ENCODE measurements at regions not wholly inside any gene's neighbourhood (a gene's known extent, or its start where the extent isn't known, plus 50 kb on each side); places are given as distances from the start of the nearest gene placed in this dataset.
A peak's percentile ranks its signal among the peaks of the same experiment; 100 is the strongest.

DNA sequence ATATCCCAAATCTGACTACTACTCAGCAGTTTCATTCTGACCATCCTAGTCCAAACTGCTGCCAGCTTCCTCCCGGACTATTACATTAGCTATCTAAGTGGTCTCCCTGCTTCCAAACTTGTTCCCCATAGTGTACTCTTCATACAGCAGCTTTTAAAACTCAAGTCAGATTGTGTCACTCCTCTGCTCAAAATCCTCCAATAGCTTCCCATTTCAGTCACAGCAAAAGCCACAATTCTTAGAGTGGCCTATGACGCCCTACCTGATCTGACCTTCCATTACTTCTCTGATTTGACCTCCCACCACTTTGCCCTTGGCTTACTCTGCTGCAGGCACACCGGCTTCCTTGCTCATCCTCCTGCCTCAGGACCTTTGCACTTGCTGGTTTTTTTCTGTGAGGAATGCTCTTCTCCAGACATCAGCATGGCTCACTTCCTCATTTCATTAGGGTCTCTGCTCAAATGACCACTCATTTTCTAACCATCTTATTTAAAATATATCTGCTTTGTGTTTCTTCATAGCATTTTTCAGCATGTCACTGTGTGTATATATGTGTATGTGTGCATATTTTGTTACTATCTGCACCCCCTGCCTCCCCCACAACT lies 111.1 kb upstream of the DTNBP1 start:
- no peak overlapping the region for H3K23ac ChIP-seq (ENCODE audit: low read length in 2 of 2)
- no peak overlapping the region for H3K9ac ChIP-seq (ENCODE audit: low read length)
- H3K4me2 ChIP-seq (ENCODE audit: low read length, poor library complexity, severe bottlenecking): no peak overlapping the region
- no peak overlapping the region for H4K8ac ChIP-seq (ENCODE audit: low read length)
- H3K27me3 ChIP-seq (ENCODE audit: control insufficient read depth in 1 of 2, insufficient read depth in 1 of 2, low read length in 2 of 2): peaks cover 0 to 23% of the 10 kb centered on the region in 2 experiments
- no peaks in the 10 kb centered on the region for H3K79me1 ChIP-seq (replicated peaks; ENCODE audit: low read length, poor library complexity, severe bottlenecking)
- H2AK5ac ChIP-seq (ENCODE audit: low read length, severe bottlenecking): no peak overlapping the region
- H3K27ac ChIP-seq (ENCODE audit: low read length, poor library complexity, severe bottlenecking): no peak overlapping the region
- H3K9me3 ChIP-seq (ENCODE audit: control insufficient read depth, low read length): no peaks in the 10 kb centered on the region
- no peak for DNase-seq
- no peak overlapping the region for H2AFZ ChIP-seq (ENCODE audit: low read depth, low read length)
- no peak overlapping the region for H3K4me3 ChIP-seq (ENCODE audit: insufficient read depth in 1 of 2, low read depth in 1 of 2, low read length in 2 of 2)
- no peak overlapping the region for H2BK15ac ChIP-seq (ENCODE audit: low read depth, poor library complexity, severe bottlenecking)
- H2BK120ac ChIP-seq (ENCODE audit: low read depth, low read length): no peak overlapping the region
- H2BK12ac ChIP-seq (ENCODE audit: low read length in 2 of 2): no peak overlapping the region
- peak overlapping the region in 1 of 2 experiments; percentile 15 for H3K18ac ChIP-seq (ENCODE audit: low read depth in 1 of 2, low read length in 2 of 2)
- WGBS: 92% methylated on average over 3 of the region's 3 CpGs
- H3K4me1 ChIP-seq (ENCODE audit: control insufficient read depth, insufficient read depth, low read depth, low read length): peaks cover 6% of the 10 kb centered on the region
- no peak overlapping the region for H3K4ac ChIP-seq (ENCODE audit: low read depth in 1 of 2, low read length in 2 of 2)
- no peak overlapping the region for H2BK5ac ChIP-seq (ENCODE audit: low read depth, low read length, poor library complexity, severe bottlenecking)
- H4K91ac ChIP-seq (ENCODE audit: low read length): no peak overlapping the region
- H3K36me3 ChIP-seq (ENCODE audit: control insufficient read depth in 1 of 2, insufficient read depth in 2 of 2, low read depth in 1 of 2, low read length in 2 of 2): no peaks in the 10 kb centered on the region
- H3K14ac ChIP-seq (ENCODE audit: low read length in 2 of 2): peak overlapping the region in 1 of 2 experiments; percentile 33

DNA sequence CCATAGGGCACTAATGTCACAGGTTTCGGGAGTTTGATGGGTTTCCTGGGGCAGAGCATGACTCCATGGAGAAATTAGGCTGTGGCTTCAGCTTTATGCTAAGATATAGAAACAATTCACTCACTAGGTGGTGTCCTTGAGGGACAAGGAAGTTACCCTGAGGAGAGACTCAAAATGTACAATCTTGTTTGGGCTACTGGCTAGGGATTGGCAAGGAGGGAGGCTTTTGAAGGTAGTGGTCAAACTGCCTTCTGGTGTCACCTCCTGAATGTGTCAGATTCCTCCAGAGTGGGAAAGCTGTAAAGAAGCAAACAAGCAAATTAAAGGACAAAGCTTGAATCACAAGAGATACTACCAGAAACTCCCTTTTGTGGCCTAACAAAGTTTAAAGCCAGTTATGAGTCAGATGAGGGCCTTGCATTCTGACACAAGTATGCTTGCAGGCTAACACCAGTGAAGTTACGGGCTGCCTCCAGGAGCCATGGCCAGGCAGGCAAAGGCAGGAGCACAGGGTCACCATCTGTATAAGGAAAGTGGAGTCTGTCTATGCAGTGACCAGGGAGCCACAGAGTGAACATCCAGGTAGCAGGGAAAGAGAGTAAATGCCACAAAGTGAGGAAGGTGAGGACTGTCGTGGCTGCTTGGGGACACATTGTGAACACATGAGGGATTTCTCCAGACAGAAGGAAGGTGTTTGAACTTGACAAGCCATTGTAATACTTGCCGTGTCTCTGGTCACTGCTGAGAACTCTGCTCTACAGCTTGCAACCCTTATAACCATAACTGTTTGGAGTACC lies 107.7 kb upstream of the DTNBP1 start:
- H2AFZ ChIP-seq (ENCODE audit: low read depth, low read length): no peak overlapping the region
- no peak overlapping the region for H3K23ac ChIP-seq (ENCODE audit: low read length in 2 of 2)
- WGBS: 88% methylated on average over 4 of the region's 4 CpGs

GRCh38 chr6:15769511-15770018 lies 106.7 kb upstream of the DTNBP1 start:
- H2BK120ac ChIP-seq (ENCODE audit: low read depth, low read length): no peak overlapping the region
- no peak overlapping the region for H3K27ac ChIP-seq (ENCODE audit: low read length, poor library complexity, severe bottlenecking)
- no peaks in the 10 kb centered on the region for H3K36me3 ChIP-seq (ENCODE audit: control insufficient read depth in 1 of 2, insufficient read depth in 2 of 2, low read depth in 1 of 2, low read length in 2 of 2)
- no peak overlapping the region for H3K4ac ChIP-seq (ENCODE audit: low read depth in 1 of 2, low read length in 2 of 2)
- H3K4me3 ChIP-seq (ENCODE audit: insufficient read depth in 1 of 2, low read depth in 1 of 2, low read length in 2 of 2): no peak overlapping the region
- H4K91ac ChIP-seq (ENCODE audit: low read length): no peak overlapping the region
- H2AK5ac ChIP-seq (ENCODE audit: low read length, severe bottlenecking): no peak overlapping the region
- no peak overlapping the region for H3K4me2 ChIP-seq (ENCODE audit: low read length, poor library complexity, severe bottlenecking)
- DNase-seq: peak; percentile 62
- no peak overlapping the region for H4K8ac ChIP-seq (ENCODE audit: low read length)
- H3K14ac ChIP-seq (ENCODE audit: low read length in 2 of 2): no peak overlapping the region
- no peak overlapping the region for H2BK12ac ChIP-seq (ENCODE audit: low read length in 2 of 2)
- no peak overlapping the region for H2BK5ac ChIP-seq (ENCODE audit: low read depth, low read length, poor library complexity, severe bottlenecking)
- H3K9me3 ChIP-seq (ENCODE audit: control insufficient read depth, low read length): no peaks in the 10 kb centered on the region
- H3K79me1 ChIP-seq (replicated peaks; ENCODE audit: low read length, poor library complexity, severe bottlenecking): no peaks in the 10 kb centered on the region
- 18% methylated on average over 5 of the region's 5 CpGs for WGBS
- H3K18ac ChIP-seq (ENCODE audit: low read depth in 1 of 2, low read length in 2 of 2): no peak overlapping the region
- H3K4me1 ChIP-seq (ENCODE audit: control insufficient read depth, insufficient read depth, low read depth, low read length): peaks cover 6% of the 10 kb centered on the region
- no peak overlapping the region for H3K9ac ChIP-seq (ENCODE audit: low read length)
- no peak overlapping the region for H2AFZ ChIP-seq (ENCODE audit: low read depth, low read length)
- no peak overlapping the region for H3K23ac ChIP-seq (ENCODE audit: low read length in 2 of 2)
- no peak overlapping the region for H2BK15ac ChIP-seq (ENCODE audit: low read depth, poor library complexity, severe bottlenecking)
- H3K27me3 ChIP-seq (ENCODE audit: control insufficient read depth in 1 of 2, insufficient read depth in 1 of 2, low read length in 2 of 2): peaks cover 0 to 17% of the 10 kb centered on the region in 2 experiments

More for the DNA sequence above, 107.7 kb upstream of the DTNBP1 start:
- Histone ChIP-seq H4K8ac (ENCODE audit: low read length) (no peak overlapping the region), H3K4me3 (ENCODE audit: insufficient read depth in 1 of 2, low read depth in 1 of 2, low read length in 2 of 2) (no peak overlapping the region), H3K27ac (ENCODE audit: low read length, poor library complexity, severe bottlenecking) (no peak overlapping the region), H2AK5ac (ENCODE audit: low read length, severe bottlenecking) (no peak overlapping the region), H4K91ac (ENCODE audit: low read length) (peak overlapping the region; percentile 76), H3K14ac (ENCODE audit: low read length in 2 of 2) (no peak overlapping the region), H2BK12ac (ENCODE audit: low read length in 2 of 2) (no peak overlapping the region), H3K4me2 (ENCODE audit: low read length, poor library complexity, severe bottlenecking) (no peak overlapping the region), H2BK5ac (ENCODE audit: low read depth, low read length, poor library complexity, severe bottlenecking) (no peak overlapping the region), H3K36me3 (ENCODE audit: control insufficient read depth in 1 of 2, insufficient read depth in 2 of 2, low read depth in 1 of 2, low read length in 2 of 2) (no peaks in the 10 kb centered on the region), H3K4me1 (ENCODE audit: control insufficient read depth, insufficient read depth, low read depth, low read length) (peaks cover 6% of the 10 kb centered on the region), H3K9ac (ENCODE audit: low read length) (peak overlapping the region; percentile 45), H2BK120ac (ENCODE audit: low read depth, low read length) (no peak overlapping the region), H3K79me1 (replicated peaks; ENCODE audit: low read length, poor library complexity, severe bottlenecking) (no peaks in the 10 kb centered on the region), H2BK15ac (ENCODE audit: low read depth, poor library complexity, severe bottlenecking) (no peak overlapping the region), H3K9me3 (ENCODE audit: control insufficient read depth, low read length) (no peaks in the 10 kb centered on the region), H3K18ac (ENCODE audit: low read depth in 1 of 2, low read length in 2 of 2) (peak overlapping the region in 1 of 2 experiments; percentile 31), H3K27me3 (ENCODE audit: control insufficient read depth in 1 of 2, insufficient read depth in 1 of 2, low read length in 2 of 2) (peaks cover 0 to 17% of the 10 kb centered on the region in 2 experiments), H3K4ac (ENCODE audit: low read depth in 1 of 2, low read length in 2 of 2) (no peak overlapping the region)
- DNase-seq: peak; percentile 69

DNA sequence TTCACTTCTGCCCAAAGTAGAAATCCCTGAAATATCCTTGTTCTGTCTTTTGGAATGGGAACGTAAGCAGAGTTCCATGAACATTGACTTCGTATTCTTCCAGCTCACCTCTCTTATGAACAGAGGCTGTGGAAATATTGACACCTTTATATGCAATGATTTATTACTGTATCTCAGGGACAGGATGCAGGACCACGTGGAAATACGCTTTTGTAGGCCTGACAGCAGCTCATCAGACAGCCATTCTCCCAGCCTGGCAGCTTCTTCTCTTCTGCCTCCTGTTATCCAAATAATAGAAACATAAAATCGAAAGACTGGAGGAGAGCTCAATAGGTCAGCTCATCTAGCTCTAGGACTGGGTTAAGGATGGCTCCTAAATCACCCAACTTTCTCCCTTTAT lies 106.2 kb upstream of the DTNBP1 start:
- peaks cover 6% of the 10 kb centered on the region for H3K4me1 ChIP-seq (ENCODE audit: control insufficient read depth, insufficient read depth, low read depth, low read length)
- H2BK120ac ChIP-seq (ENCODE audit: low read depth, low read length): no peak overlapping the region
- no peak overlapping the region for H3K4ac ChIP-seq (ENCODE audit: low read depth in 1 of 2, low read length in 2 of 2)
- H3K23ac ChIP-seq (ENCODE audit: low read length in 2 of 2): no peak overlapping the region
- no peak overlapping the region for H4K91ac ChIP-seq (ENCODE audit: low read length)
- no peak for DNase-seq
- no peak overlapping the region for H2BK5ac ChIP-seq (ENCODE audit: low read depth, low read length, poor library complexity, severe bottlenecking)
- H2AK5ac ChIP-seq (ENCODE audit: low read length, severe bottlenecking): no peak overlapping the region
- H4K8ac ChIP-seq (ENCODE audit: low read length): no peak overlapping the region
- H3K9me3 ChIP-seq (ENCODE audit: control insufficient read depth, low read length): no peaks in the 10 kb centered on the region
- no peak overlapping the region for H3K18ac ChIP-seq (ENCODE audit: low read depth in 1 of 2, low read length in 2 of 2)
- H3K27me3 ChIP-seq (ENCODE audit: control insufficient read depth in 1 of 2, insufficient read depth in 1 of 2, low read length in 2 of 2): peaks cover 0 to 17% of the 10 kb centered on the region in 2 experiments
- H3K79me1 ChIP-seq (replicated peaks; ENCODE audit: low read length, poor library complexity, severe bottlenecking): no peaks in the 10 kb centered on the region
- no peak overlapping the region for H3K9ac ChIP-seq (ENCODE audit: low read length)
- H3K14ac ChIP-seq (ENCODE audit: low read length in 2 of 2): no peak overlapping the region
- H2BK12ac ChIP-seq (ENCODE audit: low read length in 2 of 2): no peak overlapping the region
- no peak overlapping the region for H2AFZ ChIP-seq (ENCODE audit: low read depth, low read length)
- no peak overlapping the region for H3K4me3 ChIP-seq (ENCODE audit: insufficient read depth in 1 of 2, low read depth in 1 of 2, low read length in 2 of 2)
- H2BK15ac ChIP-seq (ENCODE audit: low read depth, poor library complexity, severe bottlenecking): no peak overlapping the region
- no peak overlapping the region for H3K4me2 ChIP-seq (ENCODE audit: low read length, poor library complexity, severe bottlenecking)
- no peak overlapping the region for H3K27ac ChIP-seq (ENCODE audit: low read length, poor library complexity, severe bottlenecking)
- 60% methylated on average over 3 of the region's 5 CpGs for WGBS
- H3K36me3 ChIP-seq (ENCODE audit: control insufficient read depth in 1 of 2, insufficient read depth in 2 of 2, low read depth in 1 of 2, low read length in 2 of 2): no peaks in the 10 kb centered on the region
